Karpas-422 (cell line): ENCODE measurements at regions not wholly inside any gene's neighbourhood (a gene's known extent, or its start where the extent isn't known, plus 50 kb on each side); places are given as distances from the start of the nearest gene placed in this dataset.
"Not testable (repeated sequence)": the region's sequence is repeated elsewhere in the genome, so short reads cannot be mapped to it uniquely, and the experiment has no call there.

Experiments used
- DNase-seq: peaks from one replicate; pipeline ENCODE4 v3.0.0-alpha.2; 2015
- H2AFZ ChIP-seq: fragments of 200-600 bp; sonication (generic); 2 replicates; pipeline ENCODE4 v1.6.1; 2014; ENCODE audit warnings: antibody characterized with exemption, low read length, mixed read lengths
- H3K27ac ChIP-seq: fragments of 200-600 bp; sonication (generic); 2 replicates; pipeline ENCODE4 v1.5.1; 2014; ENCODE audit warnings: mild to moderate bottlenecking, low read length, moderate library complexity
- H3K27me3 ChIP-seq: fragments of 200-600 bp; sonication (generic); 2 replicates; pipeline ENCODE4 v1.6.1; 2014; ENCODE audit warnings: low read length, mixed read lengths
- H3K36me3 ChIP-seq: fragments of 200-600 bp; sonication (generic); 2 replicates; pipeline ENCODE4 v1.6.1; 2014; ENCODE audit warnings: low read length, mixed read lengths; ENCODE audit not compliant: insufficient read depth
- H3K4me1 ChIP-seq: fragments of 200-600 bp; sonication (generic); 2 replicates; pipeline ENCODE4 v1.6.1; 2014; ENCODE audit warnings: mild to moderate bottlenecking, low read length, mixed read lengths
- H3K4me2 ChIP-seq: fragments of 200-600 bp; sonication (generic); 2 replicates; pipeline ENCODE4 v1.6.1; 2014; ENCODE audit warnings: low read length, low read depth, mild to moderate bottlenecking; ENCODE audit not compliant: poor library complexity, severe bottlenecking
- H3K4me3 ChIP-seq: fragments of 200-600 bp; sonication (generic); 2 replicates; pipeline ENCODE4 v1.5.1; 2014; ENCODE audit warnings: mild to moderate bottlenecking, antibody characterized with exemption, low read length, mixed read lengths
- H3K79me2 ChIP-seq: fragments of 200-600 bp; sonication (generic); 2 replicates; pipeline ENCODE4 v1.6.1; 2014; ENCODE audit warnings: mild to moderate bottlenecking, low read length, mixed read lengths
- H3K9ac ChIP-seq: fragments of 200-600 bp; sonication (generic); 2 replicates; pipeline ENCODE4 v1.6.0; 2014; ENCODE audit warnings: low read length
- H3K9me2 ChIP-seq: fragments of 200-600 bp; sonication (generic), shearing (Covaris generic); replicated peaks from 2 replicates; pipeline ENCODE4 v1.6.0; 2014; ENCODE audit warnings: mild to moderate bottlenecking, low read length, moderate library complexity; ENCODE audit not compliant: insufficient read depth
- H3K9me3 ChIP-seq: fragments of 300-700, 200-600 bp; sonication (generic); 2 replicates; pipeline ENCODE4 v1.6.1; 2014; ENCODE audit warnings: low read length, mixed read lengths
- H4K20me1 ChIP-seq: fragments of 200-600 bp; sonication (generic); 2 replicates; pipeline ENCODE4 v1.6.1; 2014; ENCODE audit warnings: mild to moderate bottlenecking, antibody characterized with exemption, low read length, low read depth; ENCODE audit not compliant: insufficient read depth

GRCh38 chr5:115708819-115709477 lies 83.1 kb upstream of the TMED7 start:
- DNase-seq = no peak
- no peaks in the 10 kb centered on the region for H3K36me3 ChIP-seq
- H3K4me2 ChIP-seq = no peak overlapping the region
- no peak overlapping the region for H3K4me3 ChIP-seq
- peaks cover 6% of the 10 kb centered on the region for H3K4me1 ChIP-seq
- H3K79me2 ChIP-seq = no peaks in the 10 kb centered on the region
- no peak overlapping the region for H3K9ac ChIP-seq
- no peak overlapping the region for H2AFZ ChIP-seq
- no peaks in the 10 kb centered on the region for H3K9me2 ChIP-seq
- H3K9me3 ChIP-seq = no peaks in the 10 kb centered on the region; the same call in 1 of the 2 replicates
- H3K27ac ChIP-seq = no peak overlapping the region
- H4K20me1 ChIP-seq = no peaks in the 10 kb centered on the region
- peaks cover 3% of the 10 kb centered on the region; the same call in 1 of the 2 replicates for H3K27me3 ChIP-seq

- Histone ChIP-seq H3K9me3 (no peaks in the 10 kb centered on the region), H3K4me3 (no peak overlapping the region), H3K9ac (no peak overlapping the region), H3K9me2 (no peaks in the 10 kb centered on the region), H3K79me2 (no peaks in the 10 kb centered on the region), H3K4me2 (no peak overlapping the region), H4K20me1 (no peaks in the 10 kb centered on the region), H3K36me3 (no peaks in the 10 kb centered on the region), H3K4me1 (peaks cover 6% of the 10 kb centered on the region), H2AFZ (no peak overlapping the region), H3K27ac (no peak overlapping the region), H3K27me3 (no peaks in the 10 kb centered on the region)
- DNase-seq = no peak
Measured at GRCh38 chr5:115703514-115703913, 77.7 kb upstream of the TMED7 start.

GRCh38 chr5:115702025-115702424 lies 76.2 kb upstream of the TMED7 start:
- Histone ChIP-seq H3K27ac (no peak overlapping the region), H4K20me1 (no peaks in the 10 kb centered on the region), H2AFZ (no peak overlapping the region), H3K9me3 (no peaks in the 10 kb centered on the region), H3K9ac (no peak overlapping the region), H3K9me2 (no peaks in the 10 kb centered on the region), H3K79me2 (no peaks in the 10 kb centered on the region), H3K4me3 (no peak overlapping the region), H3K36me3 (no peaks in the 10 kb centered on the region), H3K4me1 (peaks cover 6% of the 10 kb centered on the region), H3K4me2 (no peak overlapping the region), H3K27me3 (no peaks in the 10 kb centered on the region)
- DNase-seq = no peak

- DNase-seq = no peak
- H3K9me3 ChIP-seq = no peaks in the 10 kb centered on the region
- H4K20me1 ChIP-seq = no peaks in the 10 kb centered on the region
- H3K4me3 ChIP-seq = no peak overlapping the region
- H3K36me3 ChIP-seq = no peaks in the 10 kb centered on the region
- no peaks in the 10 kb centered on the region for H3K27me3 ChIP-seq
- no peak overlapping the region for H2AFZ ChIP-seq
- H3K9me2 ChIP-seq = no peaks in the 10 kb centered on the region
- no peaks in the 10 kb centered on the region for H3K79me2 ChIP-seq
- H3K9ac ChIP-seq = no peak overlapping the region
- H3K4me2 ChIP-seq = no peak overlapping the region
- no peak overlapping the region for H3K27ac ChIP-seq
- H3K4me1 ChIP-seq = peaks cover 8% of the 10 kb centered on the region
Measured at GRCh38 chr5:115699967-115700366, 74.1 kb upstream of the TMED7 start.

GRCh38 chr5:115696141-115696650 lies 70.4 kb upstream of the TMED7 start:
- Histone ChIP-seq H3K36me3 (no peaks in the 10 kb centered on the region), H3K9ac (no peak overlapping the region), H3K4me2 (no peak overlapping the region), H3K9me3 (no peaks in the 10 kb centered on the region), H3K4me3 (no peak overlapping the region), H4K20me1 (no peaks in the 10 kb centered on the region), H3K9me2 (no peaks in the 10 kb centered on the region), H3K79me2 (no peaks in the 10 kb centered on the region), H2AFZ (0 out of 2 replicates have a peak overlapping the region, but pooled peaks have one; percentile 31), H3K27me3 (no peaks in the 10 kb centered on the region), H3K27ac (no peak overlapping the region), H3K4me1 (peaks cover 8% of the 10 kb centered on the region)
- no peak for DNase-seq

GRCh38 chr5:115695310-115695880 lies 69.6 kb upstream of the TMED7 start:
- H3K9me2 ChIP-seq = no peaks in the 10 kb centered on the region
- H3K79me2 ChIP-seq = no peaks in the 10 kb centered on the region
- 0 out of 2 replicates have a peak overlapping the region, but pooled peaks have one; percentile 30 for H2AFZ ChIP-seq
- H3K4me1 ChIP-seq = peaks cover 8% of the 10 kb centered on the region
- DNase-seq = no peak
- no peak overlapping the region for H3K27ac ChIP-seq
- H4K20me1 ChIP-seq = no peaks in the 10 kb centered on the region
- no peaks in the 10 kb centered on the region for H3K9me3 ChIP-seq
- no peak overlapping the region for H3K4me3 ChIP-seq
- H3K9ac ChIP-seq = no peak overlapping the region
- H3K36me3 ChIP-seq = no peaks in the 10 kb centered on the region
- H3K4me2 ChIP-seq = no peak overlapping the region
- no peaks in the 10 kb centered on the region for H3K27me3 ChIP-seq

GRCh38 chr5:115691814-115692213 lies 66.0 kb upstream of the TMED7 start:
- H3K9me3 ChIP-seq, H3K27me3 ChIP-seq, H2AFZ ChIP-seq, H3K9ac ChIP-seq, H3K27ac ChIP-seq, H4K20me1 ChIP-seq, H3K4me2 ChIP-seq, DNase-seq, H3K79me2 ChIP-seq, H3K4me3 ChIP-seq, H3K9me2 ChIP-seq, H3K36me3 ChIP-seq: not testable (repeated sequence)
- H3K4me1 ChIP-seq = peaks cover 13% of the 10 kb centered on the region

GRCh38 chr5:115686738-115687074 lies 60.9 kb upstream of the TMED7 start:
- H2AFZ ChIP-seq = no peak overlapping the region
- no peak overlapping the region for H3K9ac ChIP-seq
- H3K4me3 ChIP-seq = no peak overlapping the region
- H3K4me2 ChIP-seq = no peak overlapping the region
- H3K4me1 ChIP-seq = peaks cover 8% of the 10 kb centered on the region
- no peaks in the 10 kb centered on the region for H3K9me3 ChIP-seq
- DNase-seq = no peak
- no peaks in the 10 kb centered on the region for H3K27me3 ChIP-seq
- no peak overlapping the region for H3K27ac ChIP-seq
- no peaks in the 10 kb centered on the region for H4K20me1 ChIP-seq
- H3K9me2 ChIP-seq = no peaks in the 10 kb centered on the region
- H3K79me2 ChIP-seq = no peaks in the 10 kb centered on the region
- no peaks in the 10 kb centered on the region for H3K36me3 ChIP-seq
